DND-41 (cell line): ENCODE measurements at regions not wholly inside any gene's neighbourhood (a gene's known extent, or its start where the extent isn't known, plus 50 kb on each side); places are given as distances from the start of the nearest gene placed in this dataset.

Experiments
- ATAC-seq: fragments of 200-7000 bp; cut with Tn5 transposase; 3 replicates; pipeline ENCODE4 v1.9.1; 2021; ENCODE audit warnings: low read depth; ENCODE audit not compliant: insufficient read depth
- DNase-seq: peaks from one replicate; pipeline ENCODE4 v3.0.0-alpha.2; 2020
- H2AFZ ChIP-seq: 2 replicates; pipeline ENCODE4 v1.6.0; 2012; ENCODE audit warnings: low read depth, low read length
- H3K27ac ChIP-seq: 2 replicates; pipeline ENCODE4 v1.5.1; 2012; ENCODE audit warnings: low read length, inconsistent platforms
- H3K27me3 ChIP-seq: fragments of 200-600 bp; sonication (generic); 2 replicates; pipeline ENCODE4 v1.6.0; 2012; ENCODE audit warnings: low read length, mild to moderate bottlenecking, inconsistent platforms; ENCODE audit not compliant: insufficient read depth, poor library complexity
- H3K36me3 ChIP-seq: 2 replicates; pipeline ENCODE4 v1.5.1; 2012; ENCODE audit warnings: low read length, inconsistent platforms; ENCODE audit not compliant: insufficient read depth
- H3K4me1 ChIP-seq: 2 replicates; pipeline ENCODE4 v1.5.1; 2012; ENCODE audit warnings: mild to moderate bottlenecking, low read length; ENCODE audit not compliant: insufficient read depth
- H3K4me2 ChIP-seq: 2 replicates; pipeline ENCODE4 v1.6.0; 2012; ENCODE audit warnings: mild to moderate bottlenecking, moderate library complexity, low read length, inconsistent platforms; ENCODE audit not compliant: insufficient read depth
- H3K4me3 ChIP-seq, 2 experiments: fragments of 200-600 bp in 1 of 2; shearing (Covaris generic) in 1 of 2; 2 replicates each; pipeline ENCODE4 v1.5.1; 2012 to 2016; ENCODE audit warnings: inconsistent platforms in 2 of 2, low read length in 2 of 2, mild to moderate bottlenecking in 2 of 2, low read depth in 1 of 2, moderate library complexity in 1 of 2
- H3K79me2 ChIP-seq: 2 replicates; pipeline ENCODE4 v1.6.0; 2012; ENCODE audit warnings: low read length, inconsistent platforms; ENCODE audit not compliant: insufficient read depth
- H3K9ac ChIP-seq: 2 replicates; pipeline ENCODE4 v1.6.0; 2012; ENCODE audit warnings: low read depth, mild to moderate bottlenecking, inconsistent platforms, low read length, moderate library complexity
- H3K9me3 ChIP-seq: 2 replicates; pipeline ENCODE4 v1.5.1; 2012; ENCODE audit warnings: low read length, moderate library complexity, mild to moderate bottlenecking, inconsistent platforms; ENCODE audit not compliant: insufficient read depth, severe bottlenecking
- H4K20me1 ChIP-seq: 2 replicates; pipeline ENCODE4 v1.6.0; 2012; ENCODE audit warnings: low read length; ENCODE audit not compliant: insufficient read depth
- CTCF ChIP-seq: IDR thresholded peaks from 2 replicates; pipeline ENCODE4 v1.5.1; 2012; ENCODE audit warnings: borderline replicate concordance, low read length, moderate library complexity, mild to moderate bottlenecking; ENCODE audit not compliant: poor library complexity, severe bottlenecking; ENCODE audit errors: extremely low read depth
- EZH2 ChIP-seq: IDR thresholded peaks from 3 replicates; pipeline ENCODE4 v1.6.1; 2012; ENCODE audit warnings: borderline replicate concordance, low read depth, mild to moderate bottlenecking, moderate library complexity, low read length, inconsistent platforms; ENCODE audit not compliant: severe bottlenecking

GRCh38 chr11:33463059-33463458 is 205.9 kb downstream of the HIPK3 start:
- Histone ChIP-seq H2AFZ (no peak overlapping the region), H3K4me2 (no peak overlapping the region), H3K9ac (no peak overlapping the region), H3K27me3 (peaks cover 3% of the 10 kb centered on the region), H3K27ac (no peak overlapping the region), H3K79me2 (no peaks in the 10 kb centered on the region), H3K36me3 (no peaks in the 10 kb centered on the region), H3K9me3 (no peaks in the 10 kb centered on the region), H3K4me3 (no peak overlapping the region), H4K20me1 (no peaks in the 10 kb centered on the region), H3K4me1 (no peaks in the 10 kb centered on the region)
- DNase-seq (no peak), ATAC-seq (no peak)
- no peak for TF ChIP-seq EZH2
- TF ChIP-seq CTCF: no peak

GRCh38 chr11:33461369-33462125 is 204.4 kb downstream of the HIPK3 start:
- ATAC-seq (no peak), DNase-seq (no peak)
- no peak overlapping the region for H3K4me2 ChIP-seq

GRCh38 chr11:33457948-33458347 is 200.8 kb downstream of the HIPK3 start:
- Histone ChIP-seq H3K9me3 (no peaks in the 10 kb centered on the region), H3K27ac (no peak overlapping the region), H3K4me1 (no peaks in the 10 kb centered on the region), H3K4me2 (no peak overlapping the region), H3K9ac (no peak overlapping the region), H4K20me1 (no peaks in the 10 kb centered on the region), H3K4me3 (no peak overlapping the region), H3K79me2 (no peaks in the 10 kb centered on the region), H3K27me3 (peaks cover 3% of the 10 kb centered on the region), H2AFZ (no peak overlapping the region), H3K36me3 (no peaks in the 10 kb centered on the region)
- no peak for TF ChIP-seq EZH2
- no peak for TF ChIP-seq CTCF
- no peak for DNase-seq
- no peak for ATAC-seq

More at GRCh38 chr11:33461369-33462125, 204.4 kb downstream of the HIPK3 start:
- Histone ChIP-seq H3K9ac (no peak overlapping the region), H3K4me1 (no peaks in the 10 kb centered on the region), H3K36me3 (no peaks in the 10 kb centered on the region), H3K27ac (no peak overlapping the region), H3K4me3 (no peak overlapping the region), H3K79me2 (no peaks in the 10 kb centered on the region), H3K9me3 (no peaks in the 10 kb centered on the region), H2AFZ (no peak overlapping the region), H3K27me3 (peaks cover 3% of the 10 kb centered on the region), H4K20me1 (no peaks in the 10 kb centered on the region)
- TF ChIP-seq EZH2: no peak
- TF ChIP-seq CTCF: no peak
